HG02610 (cell line): ENCODE measurements at regions not wholly inside any gene's neighbourhood (a gene's known extent, or its start where the extent isn't known, plus 50 kb on each side); places are given as distances from the start of the nearest gene placed in this dataset.

Source experiments
- ATAC-seq: cut with Tn5 transposase; IDR thresholded peaks from one replicate; pipeline ENCODE4 v1.9.1; 2021; ENCODE audit warnings: mild to moderate bottlenecking, moderate library complexity; ENCODE audit not compliant: unreplicated experiment

DNA sequence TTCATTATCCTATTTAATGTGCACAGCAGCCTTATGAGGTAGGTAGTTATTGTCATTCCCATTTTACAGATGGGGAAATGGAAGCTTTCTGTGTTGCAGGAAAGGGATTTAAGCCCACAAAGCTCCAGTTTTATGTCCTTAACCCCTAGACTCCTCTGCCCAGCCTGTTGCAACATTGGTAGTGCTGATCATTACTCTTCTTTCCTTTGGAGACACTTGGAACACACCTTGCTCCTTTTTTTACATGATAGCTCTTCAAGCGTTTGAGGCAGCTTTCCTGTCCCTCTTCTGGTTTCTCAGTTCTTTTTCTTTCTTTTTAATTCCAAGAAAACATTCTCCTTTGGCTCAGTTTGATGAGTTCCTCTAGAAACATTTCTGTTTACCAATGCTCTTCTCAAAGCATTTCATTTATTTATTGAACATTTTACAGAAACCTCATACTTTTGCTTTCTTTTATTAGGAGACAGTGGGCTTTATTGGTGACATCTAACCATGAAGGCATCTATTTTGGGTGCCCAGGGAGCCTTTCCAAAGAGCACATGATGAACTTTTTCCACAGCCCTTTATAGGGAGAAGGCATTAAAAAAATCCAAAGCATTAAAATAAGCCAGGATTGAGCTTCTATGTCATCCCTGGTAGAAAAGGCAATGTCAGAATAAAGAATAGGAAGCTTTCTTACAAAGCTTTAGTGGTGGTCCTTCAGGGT lies 218.0 kb downstream of the TMEM38B start:
- no peak for ATAC-seq

DNA sequence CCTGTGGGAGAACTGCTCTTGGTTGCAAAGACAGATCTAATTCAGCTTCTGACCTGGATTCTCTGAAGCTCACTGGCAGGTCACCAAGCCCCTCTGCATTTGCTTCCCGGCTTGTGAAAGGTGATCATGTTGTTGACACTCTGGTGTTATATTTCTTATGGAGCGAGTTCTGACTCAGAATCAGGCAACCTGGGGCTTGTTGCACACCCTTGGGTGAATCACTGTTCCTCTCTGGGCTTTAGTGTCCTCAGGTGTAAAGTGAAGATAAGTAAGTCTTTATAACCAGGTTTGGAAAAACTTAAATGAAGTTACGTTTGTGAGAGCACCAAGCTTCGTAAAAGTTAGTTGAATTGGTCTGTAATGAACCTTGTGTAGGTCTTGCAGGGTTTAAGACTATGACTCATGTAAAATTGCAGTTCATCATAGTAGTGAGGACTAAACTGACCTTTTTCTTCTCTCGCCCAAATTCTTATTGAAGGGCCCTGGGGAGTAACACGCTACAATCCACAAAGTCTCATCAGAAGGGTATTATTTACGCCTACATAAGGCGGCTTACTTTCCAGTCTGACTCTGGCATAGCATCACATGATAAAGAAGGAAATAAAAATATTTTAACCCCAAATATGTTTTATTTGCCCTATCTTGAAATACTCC lies 218.6 kb downstream of the TMEM38B start:
- ATAC-seq, result no peak

DNA sequence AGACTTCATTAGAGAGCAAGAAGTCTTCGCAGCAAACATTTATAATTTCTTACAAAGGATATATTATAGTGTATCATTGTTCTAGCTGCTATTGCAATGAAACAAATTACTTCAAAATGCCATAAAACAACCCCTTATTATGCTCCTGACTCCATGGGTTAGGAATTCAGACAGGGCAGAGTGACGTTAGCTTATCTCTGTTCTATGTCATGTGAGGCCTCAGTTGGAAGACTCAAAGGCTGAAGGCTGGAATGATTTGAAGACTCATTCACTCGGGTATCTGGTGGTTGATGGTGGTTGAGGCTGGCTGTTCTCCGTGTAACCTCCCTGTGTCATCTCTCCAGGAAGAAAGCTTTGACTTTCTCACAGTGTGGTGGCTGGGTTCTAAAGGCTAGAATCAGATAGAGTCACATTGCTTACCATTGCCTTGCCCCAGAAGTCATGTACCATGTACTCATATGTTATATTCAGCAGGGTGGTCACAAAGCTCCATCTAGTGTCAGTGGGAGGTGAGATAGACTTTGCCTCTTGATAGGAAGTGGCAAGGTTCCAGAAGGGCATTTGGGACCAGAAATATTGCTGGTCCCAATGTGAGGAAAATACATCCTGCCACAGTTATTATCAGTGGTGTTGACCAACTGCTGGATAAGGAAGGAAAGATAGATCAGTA lies 226.9 kb downstream of the TMEM38B start:
- ATAC-seq, result no peak

DNA sequence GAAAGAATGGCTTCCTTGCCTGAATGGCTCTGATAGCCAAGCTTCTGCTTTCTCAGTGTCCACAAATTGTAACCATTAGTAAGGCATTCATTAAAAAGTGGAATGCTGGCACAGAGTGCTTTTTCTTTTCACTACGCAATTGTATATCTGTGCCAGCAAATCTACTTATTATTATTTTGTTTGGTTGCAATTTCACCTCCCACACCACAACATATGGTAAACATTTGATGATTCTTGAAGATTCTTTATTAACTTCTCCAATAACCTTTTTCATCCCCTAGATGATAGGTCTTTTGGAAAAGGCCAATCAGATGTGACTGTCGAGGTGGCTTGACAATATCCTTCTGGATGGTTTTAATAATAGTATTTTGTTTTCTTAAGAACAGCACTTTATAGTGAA lies 234.1 kb downstream of the TMEM38B start:
- ATAC-seq, result no peak

DNA sequence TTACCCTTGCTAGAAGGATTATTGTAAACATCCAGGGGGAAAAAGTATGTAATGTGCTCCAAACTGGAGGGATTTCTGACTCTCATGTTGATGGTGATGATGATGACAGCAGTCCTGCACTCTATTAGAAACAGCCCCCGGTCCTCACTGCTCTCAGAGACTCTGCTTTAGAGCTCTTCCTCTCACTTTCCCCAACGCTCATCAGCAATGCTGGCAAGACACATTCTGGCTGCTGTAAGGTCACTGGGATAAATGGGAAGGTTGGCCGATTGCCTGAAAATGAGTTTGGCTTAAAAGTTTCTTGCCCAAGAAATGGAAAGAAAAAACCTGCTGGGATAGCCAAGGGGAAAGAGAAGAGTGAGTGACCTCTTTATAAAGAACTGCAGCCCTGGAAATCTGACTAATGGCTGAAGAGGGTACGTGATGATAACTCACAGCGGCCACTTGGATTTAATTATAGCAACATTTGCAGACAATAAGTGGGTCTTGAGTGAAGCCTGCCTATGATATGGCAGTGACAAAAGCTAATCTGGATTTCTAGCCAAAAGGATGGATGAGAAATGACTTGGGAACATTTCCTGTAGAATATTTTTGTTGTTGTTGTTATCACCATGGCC lies 235.8 kb downstream of the TMEM38B start:
- no peak for ATAC-seq

DNA sequence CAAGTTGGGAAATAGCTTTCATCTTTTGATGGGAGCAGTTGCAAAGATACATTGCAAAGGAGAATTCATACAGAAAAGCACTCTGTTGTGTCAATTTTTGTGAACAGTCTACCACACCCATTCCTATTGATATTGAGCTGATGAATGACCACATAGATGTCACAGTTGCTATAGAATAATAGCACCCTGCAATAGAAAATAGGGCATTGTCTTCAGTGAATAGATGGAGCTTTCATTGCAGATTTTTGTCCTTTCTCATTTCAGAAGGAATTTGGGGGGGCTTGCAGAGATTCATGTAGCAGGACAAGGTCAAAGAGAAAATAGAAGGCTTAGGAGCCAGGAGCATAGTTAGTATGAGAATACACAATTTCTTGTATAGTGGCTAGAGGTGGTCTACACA lies 237.9 kb downstream of the TMEM38B start:
- no peak for ATAC-seq

DNA sequence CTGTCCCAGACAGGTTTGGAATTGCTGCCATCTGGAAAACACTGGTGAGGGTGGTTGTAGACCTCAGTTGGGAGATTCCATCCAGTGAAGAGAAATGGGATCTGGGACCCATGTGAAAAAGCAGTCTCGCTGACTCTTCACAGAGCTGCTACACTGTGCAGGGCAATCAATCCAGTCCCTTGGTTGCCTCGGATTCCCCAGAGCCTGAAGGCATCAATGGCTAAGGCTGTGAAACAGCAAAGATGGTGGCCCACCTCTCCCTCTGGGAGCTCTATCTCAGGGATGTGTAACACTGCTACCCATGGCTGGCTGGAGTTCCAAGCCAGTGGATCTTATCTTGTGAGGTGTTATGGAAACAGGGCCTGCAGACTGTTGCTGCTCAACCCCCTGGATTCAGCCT lies 256.1 kb downstream of the TMEM38B start:
- no peak for ATAC-seq

DNA sequence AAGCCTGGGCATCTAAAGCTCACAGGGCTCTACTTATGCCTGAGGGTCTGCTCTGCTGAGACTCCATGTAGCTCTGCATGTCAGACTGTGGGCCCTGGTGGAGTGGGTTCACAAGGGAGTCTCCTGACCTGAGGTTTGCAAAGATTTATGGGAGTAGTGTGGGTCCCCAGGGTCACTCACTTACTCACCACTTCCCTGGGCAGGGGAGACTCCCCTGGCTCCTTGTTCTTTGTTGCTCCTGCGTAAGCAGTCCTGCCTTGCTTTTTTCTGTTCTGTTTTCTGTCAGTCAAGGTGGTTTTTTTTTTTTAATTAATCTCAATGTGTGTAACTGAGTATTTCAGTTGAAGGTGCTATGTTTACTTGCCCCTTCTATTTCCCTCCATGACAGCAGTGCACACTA lies 256.6 kb downstream of the TMEM38B start:
- no peak for ATAC-seq

DNA sequence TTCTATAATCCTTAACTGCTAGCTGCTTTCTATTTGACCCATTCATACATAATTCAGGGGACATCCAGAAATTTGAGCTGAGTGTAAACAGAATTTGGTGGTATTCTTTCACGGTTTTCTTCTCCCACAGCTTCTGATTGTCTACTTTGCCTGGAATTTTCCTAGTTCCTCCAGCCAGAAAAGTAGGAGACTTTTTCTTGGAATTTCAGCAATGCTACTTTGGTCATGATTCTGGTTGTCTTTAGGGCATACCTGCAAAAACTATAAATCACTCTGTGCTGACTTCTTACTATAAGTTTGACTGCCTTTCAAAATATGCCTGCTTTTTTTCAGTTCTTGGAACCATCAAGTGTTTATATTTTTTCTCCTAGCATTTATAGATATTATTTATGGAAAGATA lies 260.2 kb downstream of the TMEM38B start:
- no peak for ATAC-seq

DNA sequence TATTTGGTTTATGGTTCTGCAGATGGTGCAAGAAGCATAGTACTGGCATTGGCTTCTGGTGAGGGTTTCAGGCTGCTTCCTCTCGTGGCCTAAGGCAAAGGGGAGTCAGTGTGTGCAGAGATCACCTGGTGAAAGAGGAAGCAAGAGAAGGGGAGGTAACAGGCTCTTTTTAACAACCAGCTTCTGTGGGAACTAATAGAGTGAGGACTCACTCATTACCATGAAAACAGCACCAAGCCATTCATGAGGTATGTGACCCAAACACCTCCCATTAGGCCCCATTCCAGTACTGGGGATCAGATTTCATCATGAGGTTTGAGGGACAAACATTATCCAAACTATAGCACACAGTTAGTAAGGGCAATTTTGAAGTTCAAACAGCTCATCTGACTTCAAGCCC lies 263.5 kb downstream of the TMEM38B start:
- ATAC-seq, result no peak

DNA sequence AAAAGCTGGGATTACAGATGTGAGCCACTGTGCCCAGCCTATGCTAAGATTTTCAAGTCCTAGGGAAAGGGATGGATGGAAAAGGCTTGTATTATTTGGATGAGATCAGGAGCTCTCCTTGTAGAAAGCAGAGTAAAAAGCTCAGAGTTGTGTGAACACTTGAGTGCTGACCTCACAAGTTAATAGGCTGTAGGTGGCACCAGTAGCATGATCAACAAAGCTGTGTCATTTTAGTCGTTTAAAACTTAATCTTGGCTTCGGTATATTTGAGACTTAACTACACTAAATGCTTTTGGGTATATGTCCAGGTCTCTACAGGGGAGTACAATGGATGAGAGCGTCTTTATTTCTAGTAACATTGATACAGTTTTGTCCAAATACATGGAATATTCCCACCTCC lies 264.2 kb downstream of the TMEM38B start:
- ATAC-seq, result no peak

DNA sequence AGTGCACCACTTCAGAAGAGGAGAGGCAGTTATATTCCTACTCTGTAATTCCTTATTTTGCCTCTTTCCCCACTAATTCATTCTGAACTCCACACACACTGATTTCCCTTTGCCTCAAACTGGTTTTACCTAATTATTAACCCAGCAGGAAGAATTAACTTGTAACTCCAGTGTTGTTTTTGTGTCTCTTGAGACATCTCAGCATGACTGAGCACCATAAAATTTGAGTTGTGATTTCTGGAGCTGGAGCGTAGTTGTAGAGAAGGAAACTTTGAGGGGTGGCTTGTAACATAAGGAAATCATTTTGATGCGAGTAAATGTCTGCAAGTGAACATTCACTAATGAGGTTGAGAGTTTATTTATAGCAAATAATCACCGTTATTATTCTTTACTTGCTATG lies 265.2 kb downstream of the TMEM38B start:
- no peak for ATAC-seq

DNA sequence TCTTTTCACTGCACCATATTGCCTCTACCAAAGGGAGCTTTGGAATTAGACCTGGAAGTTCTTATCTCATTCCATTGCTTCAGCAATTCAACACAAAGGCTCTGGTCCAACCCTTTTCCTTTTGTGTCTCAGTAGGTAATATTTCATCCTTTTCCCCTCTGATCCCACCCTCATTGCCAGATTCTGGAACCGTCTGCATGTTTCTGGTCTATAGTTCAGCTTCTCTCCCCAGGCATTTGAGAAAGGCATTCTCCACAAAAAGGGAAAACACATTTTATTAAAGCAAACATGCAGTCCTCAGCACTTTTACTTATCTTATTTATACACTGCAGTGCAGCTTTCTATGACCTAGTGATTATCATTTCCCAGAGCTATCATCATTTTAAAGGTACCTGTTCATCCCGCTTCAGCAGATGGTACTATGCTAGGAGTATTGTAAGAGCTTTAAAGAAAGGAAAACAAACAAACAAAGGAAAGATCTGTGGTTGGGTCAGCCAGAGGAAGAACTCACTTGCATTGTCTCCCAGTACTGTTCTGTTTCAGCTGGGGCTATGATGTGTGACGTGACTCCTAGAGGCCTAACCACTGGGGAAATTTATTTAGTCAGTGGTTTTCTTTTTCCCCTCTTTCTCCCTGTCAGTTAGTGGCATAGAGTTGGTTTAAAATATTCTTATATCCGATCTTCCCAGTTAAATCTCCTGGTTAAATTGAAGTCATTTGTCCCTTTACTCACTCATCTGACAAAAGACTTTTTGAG lies 269.2 kb downstream of the TMEM38B start:
- peak; percentile 80 for ATAC-seq

DNA sequence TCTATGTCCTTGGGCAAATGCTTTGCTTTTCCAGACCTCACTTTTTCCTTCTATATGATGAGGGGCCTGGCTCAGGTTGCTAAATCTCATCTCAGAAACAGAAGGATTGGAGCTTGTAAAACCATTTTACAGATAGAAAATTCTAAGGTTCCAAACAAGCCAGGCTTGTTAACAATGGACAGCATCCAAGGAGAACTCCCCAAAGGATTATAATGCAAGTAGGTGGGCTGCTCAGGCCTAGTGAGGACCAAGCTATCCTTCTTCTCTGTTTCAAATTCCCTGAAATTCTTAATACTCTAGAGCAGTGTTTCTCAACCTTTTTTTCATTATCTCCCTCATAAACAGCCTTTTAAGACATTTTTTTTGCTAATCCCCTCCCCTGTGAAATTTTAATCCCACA lies 269.8 kb downstream of the TMEM38B start:
- no peak for ATAC-seq

DNA sequence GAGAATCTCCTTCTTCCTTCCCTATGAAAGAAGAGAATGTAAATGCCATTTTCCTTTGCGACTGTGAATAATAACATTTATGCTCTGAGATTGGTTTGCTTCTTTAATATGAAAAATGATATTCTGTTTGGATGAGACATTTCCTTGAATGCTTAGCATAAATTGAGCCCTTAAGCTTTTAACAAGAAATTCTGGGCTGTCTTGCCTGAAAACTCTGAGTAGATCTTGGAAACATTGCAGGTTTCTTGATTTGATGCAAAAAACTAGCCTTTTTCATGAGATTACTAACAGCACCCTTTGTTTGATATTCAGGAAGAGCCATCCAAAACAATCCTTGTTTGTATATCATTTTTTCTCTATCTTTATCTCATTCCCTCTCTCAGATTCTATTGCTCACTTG lies 272.5 kb downstream of the TMEM38B start:
- ATAC-seq, result no peak

DNA sequence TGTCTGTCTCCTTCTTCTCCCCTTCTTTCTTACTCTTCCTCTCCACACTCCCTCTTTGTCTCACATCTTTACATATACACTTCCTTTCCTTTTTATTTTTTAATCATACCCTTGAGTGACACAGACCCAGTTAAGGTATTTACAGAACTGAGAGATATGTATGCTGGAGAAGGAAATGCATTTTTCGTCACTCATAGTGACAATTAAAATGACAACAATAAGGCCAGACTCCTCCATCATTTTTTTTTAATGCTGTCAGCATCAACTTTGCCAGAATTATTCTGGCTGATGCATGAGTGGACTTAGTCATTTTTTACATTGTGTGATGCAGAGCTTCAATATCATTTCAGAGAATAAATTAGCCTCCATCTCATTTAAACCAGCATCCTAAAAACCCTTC lies 272.9 kb downstream of the TMEM38B start:
- ATAC-seq, result no peak

DNA sequence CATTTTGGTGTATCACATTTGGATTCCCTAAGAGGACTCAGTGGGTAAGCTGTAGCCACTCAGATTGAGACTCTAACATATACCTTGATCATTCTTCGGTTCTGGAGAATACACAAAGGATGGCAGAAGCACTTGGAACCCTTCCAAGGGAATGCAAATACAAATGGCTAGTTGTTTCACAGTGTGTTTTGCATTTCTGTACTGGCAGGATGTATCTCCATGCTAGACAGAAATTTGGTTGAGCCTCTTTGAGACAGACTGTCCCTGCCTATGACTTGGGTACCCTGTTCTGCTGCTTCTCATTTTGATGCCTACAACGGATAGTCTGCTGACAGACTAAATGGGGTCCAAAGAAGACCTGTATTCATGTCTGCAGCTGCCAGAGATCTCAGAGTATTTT lies 273.5 kb downstream of the TMEM38B start:
- no peak for ATAC-seq

DNA sequence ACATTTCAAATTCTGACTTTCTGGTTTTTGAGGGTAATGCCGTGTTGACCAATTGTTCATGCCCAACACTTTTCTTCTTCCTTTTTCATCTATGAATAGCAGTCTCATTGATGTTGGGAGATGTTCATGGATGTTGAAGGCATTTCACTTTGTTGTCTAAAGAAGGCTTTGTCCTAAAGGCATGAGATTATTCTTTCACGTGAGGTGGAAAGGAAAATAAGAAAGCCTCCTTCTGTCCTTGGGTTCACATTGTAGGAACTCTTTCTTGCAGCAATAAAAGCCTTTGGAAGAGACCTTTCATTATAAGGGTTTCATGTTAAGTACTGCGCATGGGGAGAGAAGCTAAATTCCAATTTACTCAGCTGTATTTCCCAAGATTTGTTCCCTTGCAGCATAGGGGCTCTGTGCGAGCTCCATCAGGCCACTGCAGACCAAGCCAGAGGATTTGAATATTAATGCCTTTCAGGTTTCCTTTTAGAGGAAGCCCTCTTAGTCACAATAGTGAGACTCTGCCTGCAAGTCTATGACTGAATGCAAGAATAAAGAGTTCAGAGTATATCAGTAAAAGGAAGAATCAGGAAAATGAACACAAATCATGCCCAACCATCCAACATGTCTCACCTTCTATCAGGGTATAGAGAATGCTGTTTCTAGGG lies 274.6 kb downstream of the TMEM38B start:
- ATAC-seq, result no peak

DNA sequence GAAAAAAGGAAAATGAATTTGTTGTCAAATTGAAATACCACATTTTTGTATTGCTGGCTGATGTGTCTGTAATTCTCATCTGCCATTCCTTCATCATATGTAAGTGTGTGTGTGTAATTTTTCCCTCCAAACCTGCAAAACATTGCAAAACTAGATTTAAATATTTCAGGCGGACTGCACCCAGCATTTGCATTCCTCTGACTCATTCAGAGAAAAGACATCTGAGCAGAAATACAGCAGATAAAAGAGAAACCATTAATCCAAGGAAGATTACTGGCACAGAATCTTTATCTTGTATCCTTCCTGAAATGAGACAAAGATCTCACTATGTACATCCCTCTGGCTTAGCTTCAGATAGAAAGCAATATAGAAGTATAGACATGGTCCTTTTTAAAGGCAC lies 275.3 kb downstream of the TMEM38B start:
- ATAC-seq, result no peak

DNA sequence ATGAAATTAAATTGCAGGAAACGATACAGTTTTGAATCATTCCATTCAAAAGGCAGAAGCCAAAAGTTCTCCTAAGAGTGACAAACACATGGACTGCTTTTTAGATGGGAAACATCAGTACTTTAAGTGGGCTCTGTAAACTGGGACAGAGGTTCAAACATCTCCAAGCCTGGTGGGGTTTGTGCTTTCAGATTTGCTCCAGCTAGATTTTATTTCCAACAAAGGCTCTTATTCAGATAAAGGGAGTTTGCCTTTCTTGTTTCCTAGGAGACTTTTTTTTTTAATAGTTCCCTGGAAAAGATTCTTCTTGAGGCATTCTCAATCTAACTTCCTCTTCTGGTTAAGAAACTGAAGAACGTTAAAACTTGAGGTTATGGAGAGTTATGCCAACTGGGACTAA lies 277.6 kb downstream of the TMEM38B start:
- ATAC-seq, result no peak
